OCI-LY1 (cell line): ENCODE measurements at regions not wholly inside any gene's neighbourhood (a gene's known extent, or its start where the extent isn't known, plus 50 kb on each side); places are given as distances from the start of the nearest gene placed in this dataset.

Experiments
- EZH2 ChIP-seq: fragments of 200-600 bp; sonication (generic), shearing (Covaris generic); IDR thresholded peaks from 2 replicates; pipeline ENCODE4 v1.8.0; 2017; ENCODE audit warnings: borderline replicate concordance, mixed run types, mild to moderate bottlenecking, antibody characterized with exemption, low read length, moderate library complexity, mixed read lengths
- TF ChIP-seq, protein P1 (sequence below): fragments of 200-600 bp; sonication (generic), shearing (Covaris generic); IDR thresholded peaks from 2 replicates; pipeline ENCODE4 v1.5.1; 2017; ENCODE audit warnings: mild to moderate bottlenecking, antibody characterized with exemption, low read length, moderate library complexity, mixed read lengths

- TF ChIP-seq, protein P1, sequence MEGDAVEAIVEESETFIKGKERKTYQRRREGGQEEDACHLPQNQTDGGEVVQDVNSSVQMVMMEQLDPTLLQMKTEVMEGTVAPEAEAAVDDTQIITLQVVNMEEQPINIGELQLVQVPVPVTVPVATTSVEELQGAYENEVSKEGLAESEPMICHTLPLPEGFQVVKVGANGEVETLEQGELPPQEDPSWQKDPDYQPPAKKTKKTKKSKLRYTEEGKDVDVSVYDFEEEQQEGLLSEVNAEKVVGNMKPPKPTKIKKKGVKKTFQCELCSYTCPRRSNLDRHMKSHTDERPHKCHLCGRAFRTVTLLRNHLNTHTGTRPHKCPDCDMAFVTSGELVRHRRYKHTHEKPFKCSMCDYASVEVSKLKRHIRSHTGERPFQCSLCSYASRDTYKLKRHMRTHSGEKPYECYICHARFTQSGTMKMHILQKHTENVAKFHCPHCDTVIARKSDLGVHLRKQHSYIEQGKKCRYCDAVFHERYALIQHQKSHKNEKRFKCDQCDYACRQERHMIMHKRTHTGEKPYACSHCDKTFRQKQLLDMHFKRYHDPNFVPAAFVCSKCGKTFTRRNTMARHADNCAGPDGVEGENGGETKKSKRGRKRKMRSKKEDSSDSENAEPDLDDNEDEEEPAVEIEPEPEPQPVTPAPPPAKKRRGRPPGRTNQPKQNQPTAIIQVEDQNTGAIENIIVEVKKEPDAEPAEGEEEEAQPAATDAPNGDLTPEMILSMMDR: no peak
- no peak for TF ChIP-seq EZH2
These were observed 633.6 kb upstream of the FAT3 start for GRCh38 chr11:91591021-91591420.
